ENCODE measurements at regions not wholly inside any gene's neighbourhood (a gene's known extent, or its start where the extent isn't known, plus 50 kb on each side); places are given as distances from the start of the nearest gene placed in this dataset.

- TF ChIP-seq CTCF (IDR thresholded peaks at IDR 0.05 in 2 of 3, conservative IDR thresholded peaks at IDR 0.05 in 1 of 3; ENCODE audit: borderline replicate concordance in 1 of 3, insufficient read depth in 1 of 3, low read depth in 2 of 3, low read length in 2 of 3) (no peak), ZBTB33 (IDR thresholded peaks at IDR 0.05; ENCODE audit: extremely low read depth, insufficient replicate concordance, low read length) (no peak), CEBPB (IDR thresholded peaks at IDR 0.05; ENCODE audit: low read depth) (no peak), TCF7L2 (IDR thresholded peaks at IDR 0.05; ENCODE audit: borderline replicate concordance, extremely low read depth, insufficient read depth, insufficient read length) (no peak), YY1 (IDR thresholded peaks at IDR 0.05; ENCODE audit: extremely low read depth, insufficient replicate concordance, low read depth, low read length) (no peak), SRF (IDR thresholded peaks at IDR 0.05; ENCODE audit: low read depth) (no peak), ZNF274 (IDR thresholded peaks at IDR 0.05; ENCODE audit: low read depth, low read length) (no peak), JUND (IDR thresholded peaks at IDR 0.05) (no peak), MAX (IDR thresholded peaks at IDR 0.05) (no peak), RAD21 (IDR thresholded peaks at IDR 0.05; ENCODE audit: low read depth) (no peak), POLR2A (IDR thresholded peaks at IDR 0.05; ENCODE audit: borderline replicate concordance, extremely low read depth, insufficient read depth, insufficient read length) (no peak)
These were observed 113.6 kb downstream of the LSMEM1 start for GRCh38 chr7:112594397-112594796.
